Mammary epithelial cell (primary cell): ENCODE measurements at regions not wholly inside any gene's neighbourhood (a gene's known extent, or its start where the extent isn't known, plus 50 kb on each side); places are given as distances from the start of the nearest gene placed in this dataset.
"Not testable (repeated sequence)": the region's sequence is repeated elsewhere in the genome, so short reads cannot be mapped to it uniquely, and the experiment has no call there.

Experiments used
- EZH2 ChIP-seq: IDR thresholded peaks from 2 replicates; pipeline ENCODE4 v1.6.1; 2012; ENCODE audit warnings: low read length, inconsistent platforms, borderline replicate concordance
- TF ChIP-seq, protein P1 (sequence below), 2 donors: IDR thresholded peaks in 1 of 2; conservative IDR thresholded peaks in 1 of 2; 2 replicates each; pipeline ENCODE4 v1.5.1; 2011 to 2012; ENCODE audit warnings: inconsistent platforms in 2 of 2, low read length in 2 of 2, mild to moderate bottlenecking in 2 of 2, control low read depth in 1 of 2, low read depth in 1 of 2; ENCODE audit not compliant: insufficient read depth in 1 of 2; ENCODE audit errors: extremely low read depth in 1 of 2

DNA sequence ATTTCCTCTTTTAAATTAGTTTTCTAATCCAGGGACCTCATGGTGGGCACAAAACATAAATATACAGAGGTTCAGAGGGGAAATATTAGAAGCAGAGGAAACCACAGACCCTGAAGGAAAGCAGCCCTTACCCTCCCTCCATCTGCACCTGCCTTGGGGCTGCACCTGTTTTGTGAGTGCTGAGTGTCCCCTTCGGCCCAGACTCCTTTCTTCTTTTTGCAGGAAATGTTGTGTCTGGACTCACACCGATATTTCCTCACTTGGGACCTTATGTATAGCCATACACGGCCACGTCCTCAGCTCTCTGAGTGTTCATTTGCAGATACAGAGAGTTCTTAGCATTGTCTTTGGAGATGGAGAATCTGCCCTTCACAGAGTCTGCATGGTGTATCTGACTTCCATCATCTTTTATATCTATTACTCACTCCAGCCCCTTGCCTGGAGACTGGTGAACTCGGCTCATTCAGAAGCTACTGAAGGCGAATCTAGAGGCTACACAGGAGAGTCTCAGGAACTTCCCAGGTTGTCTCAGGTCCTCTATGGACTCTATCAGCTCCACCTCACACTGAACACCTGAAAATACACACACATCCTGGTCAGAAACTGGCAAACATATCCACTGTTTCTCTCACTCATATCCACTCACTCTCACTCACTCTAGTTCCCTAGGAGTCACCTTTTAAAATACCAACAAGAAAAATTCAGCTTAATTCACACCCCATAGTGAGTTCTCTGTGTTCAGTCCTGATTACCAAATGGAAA lies 829.7 kb downstream of the TMEM121 start:
- TF ChIP-seq, protein P1, sequence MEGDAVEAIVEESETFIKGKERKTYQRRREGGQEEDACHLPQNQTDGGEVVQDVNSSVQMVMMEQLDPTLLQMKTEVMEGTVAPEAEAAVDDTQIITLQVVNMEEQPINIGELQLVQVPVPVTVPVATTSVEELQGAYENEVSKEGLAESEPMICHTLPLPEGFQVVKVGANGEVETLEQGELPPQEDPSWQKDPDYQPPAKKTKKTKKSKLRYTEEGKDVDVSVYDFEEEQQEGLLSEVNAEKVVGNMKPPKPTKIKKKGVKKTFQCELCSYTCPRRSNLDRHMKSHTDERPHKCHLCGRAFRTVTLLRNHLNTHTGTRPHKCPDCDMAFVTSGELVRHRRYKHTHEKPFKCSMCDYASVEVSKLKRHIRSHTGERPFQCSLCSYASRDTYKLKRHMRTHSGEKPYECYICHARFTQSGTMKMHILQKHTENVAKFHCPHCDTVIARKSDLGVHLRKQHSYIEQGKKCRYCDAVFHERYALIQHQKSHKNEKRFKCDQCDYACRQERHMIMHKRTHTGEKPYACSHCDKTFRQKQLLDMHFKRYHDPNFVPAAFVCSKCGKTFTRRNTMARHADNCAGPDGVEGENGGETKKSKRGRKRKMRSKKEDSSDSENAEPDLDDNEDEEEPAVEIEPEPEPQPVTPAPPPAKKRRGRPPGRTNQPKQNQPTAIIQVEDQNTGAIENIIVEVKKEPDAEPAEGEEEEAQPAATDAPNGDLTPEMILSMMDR (conservative IDR thresholded peaks at IDR 0.05 in 1 of 2, IDR thresholded peaks at IDR 0.05 in 1 of 2; ENCODE audit: extremely low read depth in 1 of 2, insufficient read depth in 1 of 2, low read depth in 1 of 2, low read length in 2 of 2), result not testable (repeated sequence)
- TF ChIP-seq EZH2, result not testable (repeated sequence)
